HG02798 (cell line): ENCODE measurements at regions not wholly inside any gene's neighbourhood (a gene's known extent, or its start where the extent isn't known, plus 50 kb on each side); places are given as distances from the start of the nearest gene placed in this dataset.
"Not testable (repeated sequence)": the region's sequence is repeated elsewhere in the genome, so short reads cannot be mapped to it uniquely, and the experiment has no call there.

Experiments used
- ATAC-seq: cut with Tn5 transposase; IDR thresholded peaks from one replicate; pipeline ENCODE4 v1.9.1; 2021; ENCODE audit warnings: mild to moderate bottlenecking; ENCODE audit not compliant: unreplicated experiment, poor library complexity

DNA sequence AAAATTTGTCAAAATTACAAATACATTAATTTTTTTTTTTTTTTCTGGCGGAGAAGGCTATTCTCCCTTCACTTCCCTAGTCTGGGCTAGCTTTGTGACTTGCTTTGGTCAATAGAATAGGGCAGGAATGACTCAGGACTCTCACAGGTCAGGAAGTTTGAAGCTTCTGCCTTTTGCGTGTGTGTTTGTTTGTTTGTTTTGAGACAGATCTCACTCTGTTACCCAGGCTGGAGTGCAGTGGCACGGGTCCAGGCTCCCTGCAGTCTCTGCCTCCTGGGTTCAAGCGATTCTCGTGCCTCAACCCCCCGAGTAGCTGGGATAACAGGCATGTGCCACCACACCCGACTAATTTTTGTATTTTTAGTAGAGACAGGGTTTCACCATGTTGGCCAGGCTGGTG, 55.9 kb upstream of the USP9X start:
- ATAC-seq, result no peak

GRCh38 chrX:41031256-41031967, 53.8 kb upstream of the USP9X start:
- ATAC-seq, result no peak

GRCh38 chrX:41033299-41033698, 51.9 kb upstream of the USP9X start:
- no peak for ATAC-seq

GRCh38 chrX:41034902-41035301, 50.3 kb upstream of the USP9X start:
- not testable (repeated sequence) for ATAC-seq
